ENCODE measurements at regions not wholly inside any gene's neighbourhood (a gene's known extent, or its start where the extent isn't known, plus 50 kb on each side); places are given as distances from the start of the nearest gene placed in this dataset.

GRCh38 chr7:153389261-153389660 is 629.7 kb downstream of the ACTR3B start:
- Histone ChIP-seq H2AFZ (ENCODE audit: low read depth, low read length) (no peak overlapping the region), H3K79me2 (replicated peaks; ENCODE audit: insufficient read depth, low read length) (no peaks in the 10 kb centered on the region), H4K20me1 (ENCODE audit: insufficient read depth) (no peaks in the 10 kb centered on the region), H3K9ac (ENCODE audit: low read length) (no peak overlapping the region), H3K4me3 (ENCODE audit: low read length) (no peak overlapping the region), H3K9me2 (ENCODE audit: insufficient read depth, low read length) (no peaks in the 10 kb centered on the region), H3K36me3 (ENCODE audit: insufficient read depth, low read length) (no peaks in the 10 kb centered on the region), H3K4me2 (ENCODE audit: low read length) (no peak overlapping the region), H3F3A (ENCODE audit: insufficient read depth, low read length, poor library complexity, severe bottlenecking) (no peaks in the 10 kb centered on the region), H3K27ac (ENCODE audit: low read length) (no peak overlapping the region), H3K27me3 (ENCODE audit: insufficient read depth, low read depth, low read length) (no peaks in the 10 kb centered on the region), H3K9me3 (ENCODE audit: low read length) (no peaks in the 10 kb centered on the region)
- TF ChIP-seq, protein P1, sequence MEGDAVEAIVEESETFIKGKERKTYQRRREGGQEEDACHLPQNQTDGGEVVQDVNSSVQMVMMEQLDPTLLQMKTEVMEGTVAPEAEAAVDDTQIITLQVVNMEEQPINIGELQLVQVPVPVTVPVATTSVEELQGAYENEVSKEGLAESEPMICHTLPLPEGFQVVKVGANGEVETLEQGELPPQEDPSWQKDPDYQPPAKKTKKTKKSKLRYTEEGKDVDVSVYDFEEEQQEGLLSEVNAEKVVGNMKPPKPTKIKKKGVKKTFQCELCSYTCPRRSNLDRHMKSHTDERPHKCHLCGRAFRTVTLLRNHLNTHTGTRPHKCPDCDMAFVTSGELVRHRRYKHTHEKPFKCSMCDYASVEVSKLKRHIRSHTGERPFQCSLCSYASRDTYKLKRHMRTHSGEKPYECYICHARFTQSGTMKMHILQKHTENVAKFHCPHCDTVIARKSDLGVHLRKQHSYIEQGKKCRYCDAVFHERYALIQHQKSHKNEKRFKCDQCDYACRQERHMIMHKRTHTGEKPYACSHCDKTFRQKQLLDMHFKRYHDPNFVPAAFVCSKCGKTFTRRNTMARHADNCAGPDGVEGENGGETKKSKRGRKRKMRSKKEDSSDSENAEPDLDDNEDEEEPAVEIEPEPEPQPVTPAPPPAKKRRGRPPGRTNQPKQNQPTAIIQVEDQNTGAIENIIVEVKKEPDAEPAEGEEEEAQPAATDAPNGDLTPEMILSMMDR (IDR thresholded peaks at IDR 0.05; ENCODE audit: poor library complexity, severe bottlenecking): no peak
- no peak for TF ChIP-seq MXI1 (conservative IDR thresholded peaks at IDR 0.05; ENCODE audit: poor library complexity, severe bottlenecking)
- no peak for TF ChIP-seq REST (IDR thresholded peaks at IDR 0.05; ENCODE audit: borderline replicate concordance)
- TF ChIP-seq RAD21 (conservative IDR thresholded peaks at IDR 0.05): no peak
- no peak for TF ChIP-seq TAF1 (IDR thresholded peaks at IDR 0.05; ENCODE audit: low read depth)
- TF ChIP-seq POLR2AphosphoS5 (IDR thresholded peaks at IDR 0.05): no peak
- no peak for TF ChIP-seq EP300 (conservative IDR thresholded peaks at IDR 0.05; ENCODE audit: poor library complexity, severe bottlenecking)
- TF ChIP-seq EZH2 (IDR thresholded peaks at IDR 0.05; ENCODE audit: borderline replicate concordance, insufficient read depth, low read length, poor library complexity, severe bottlenecking): no peak
- no peak for TF ChIP-seq SMC3 (conservative IDR thresholded peaks at IDR 0.05; ENCODE audit: poor library complexity)

DNA sequence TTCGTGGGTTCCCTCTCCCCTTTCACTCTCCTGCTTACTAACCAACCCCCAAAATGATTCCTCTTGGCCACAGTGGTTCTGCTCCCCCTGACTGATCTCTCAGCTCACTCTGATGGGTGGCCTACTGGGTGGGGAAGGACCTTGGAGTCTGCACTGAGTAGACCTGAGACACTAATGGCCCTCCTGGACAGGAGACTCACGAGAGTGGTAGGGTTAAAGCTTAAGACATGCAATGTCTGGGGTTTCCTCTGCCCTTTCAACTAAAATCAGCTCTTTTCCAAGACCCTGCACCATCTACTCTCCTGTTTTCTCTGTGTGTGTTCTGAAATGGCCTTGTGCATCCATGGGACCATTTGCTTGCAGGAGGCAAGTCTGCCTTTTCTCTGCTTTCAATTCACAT is 631.4 kb downstream of the ACTR3B start:
- no peak overlapping the region for H3K4me2 ChIP-seq (ENCODE audit: low read length)
- H3K9ac ChIP-seq (ENCODE audit: low read length): no peak overlapping the region
- H3K36me3 ChIP-seq (ENCODE audit: insufficient read depth, low read length): no peaks in the 10 kb centered on the region
- no peaks in the 10 kb centered on the region for H3K9me2 ChIP-seq (ENCODE audit: insufficient read depth, low read length)
- H3K4me3 ChIP-seq (ENCODE audit: low read length): no peak overlapping the region
- no peaks in the 10 kb centered on the region for H3K79me2 ChIP-seq (replicated peaks; ENCODE audit: insufficient read depth, low read length)
- no peaks in the 10 kb centered on the region for H3F3A ChIP-seq (ENCODE audit: insufficient read depth, low read length, poor library complexity, severe bottlenecking)
- TF ChIP-seq, protein P1 (IDR thresholded peaks at IDR 0.05; ENCODE audit: poor library complexity, severe bottlenecking): no peak
- TF ChIP-seq RAD21 (conservative IDR thresholded peaks at IDR 0.05): no peak
- TF ChIP-seq MXI1 (conservative IDR thresholded peaks at IDR 0.05; ENCODE audit: poor library complexity, severe bottlenecking): no peak
- TF ChIP-seq POLR2AphosphoS5 (IDR thresholded peaks at IDR 0.05): no peak
- TF ChIP-seq EZH2 (IDR thresholded peaks at IDR 0.05; ENCODE audit: borderline replicate concordance, insufficient read depth, low read length, poor library complexity, severe bottlenecking): no peak
- TF ChIP-seq REST (IDR thresholded peaks at IDR 0.05; ENCODE audit: borderline replicate concordance): no peak
- TF ChIP-seq EP300 (conservative IDR thresholded peaks at IDR 0.05; ENCODE audit: poor library complexity, severe bottlenecking): no peak
- TF ChIP-seq SMC3 (conservative IDR thresholded peaks at IDR 0.05; ENCODE audit: poor library complexity): no peak
- TF ChIP-seq TAF1 (IDR thresholded peaks at IDR 0.05; ENCODE audit: low read depth): no peak
- no peaks in the 10 kb centered on the region for H3K27me3 ChIP-seq (ENCODE audit: insufficient read depth, low read depth, low read length)
- H4K20me1 ChIP-seq (ENCODE audit: insufficient read depth): no peaks in the 10 kb centered on the region
- no peak overlapping the region for H3K27ac ChIP-seq (ENCODE audit: low read length)
- no peak overlapping the region for H2AFZ ChIP-seq (ENCODE audit: low read depth, low read length)
- no peaks in the 10 kb centered on the region for H3K9me3 ChIP-seq (ENCODE audit: low read length)
